ENCODE measurements at regions not wholly inside any gene's neighbourhood (a gene's known extent, or its start where the extent isn't known, plus 50 kb on each side); places are given as distances from the start of the nearest gene placed in this dataset.

- no peak for DNase-seq
Measured at GRCh38 chr15:62878070-62878469, 164.5 kb upstream of the TPM1 start.

DNA sequence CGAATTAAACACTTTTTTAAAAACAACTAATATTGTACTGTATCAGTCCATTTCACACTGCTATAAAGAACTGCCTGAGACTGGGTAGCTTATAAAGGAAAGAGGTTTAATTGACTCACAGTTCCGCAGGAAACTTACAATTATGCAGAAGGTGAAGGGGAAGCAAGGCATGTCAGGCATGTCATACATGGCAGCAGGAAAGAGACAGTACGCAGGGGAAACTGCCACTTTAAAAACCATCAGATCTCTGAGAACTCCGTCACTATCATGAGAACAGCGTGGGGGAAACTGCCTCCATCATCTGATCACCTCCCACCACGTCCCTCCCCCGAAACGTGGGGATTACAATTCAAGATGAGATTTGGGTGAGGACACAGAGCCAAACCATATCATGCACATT lies 162.8 kb upstream of the TPM1 start:
- DNase-seq, result no peak

GRCh38 chr15:62880278-62880677 lies 162.3 kb upstream of the TPM1 start:
- no peak for DNase-seq

DNA sequence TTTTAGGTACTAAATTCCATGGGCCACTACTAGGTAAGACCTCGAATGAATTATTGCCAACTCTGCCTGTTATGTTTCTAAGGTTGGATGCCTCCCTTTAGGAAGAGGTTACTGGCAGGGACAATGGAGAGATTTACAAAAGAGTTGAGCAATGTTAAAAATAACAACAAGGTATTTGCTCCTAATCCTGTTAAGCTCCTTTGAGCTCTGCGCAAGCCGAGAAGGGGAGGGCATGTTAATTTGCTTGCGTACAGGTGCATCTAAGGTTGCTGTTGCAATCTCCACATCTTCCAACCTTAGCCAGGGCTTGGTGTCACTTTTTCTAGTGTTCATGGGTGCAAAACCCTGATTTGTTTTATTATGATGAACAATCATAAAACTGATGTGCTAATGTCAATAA lies 161.5 kb upstream of the TPM1 start:
- DNase-seq, result no peak

DNA sequence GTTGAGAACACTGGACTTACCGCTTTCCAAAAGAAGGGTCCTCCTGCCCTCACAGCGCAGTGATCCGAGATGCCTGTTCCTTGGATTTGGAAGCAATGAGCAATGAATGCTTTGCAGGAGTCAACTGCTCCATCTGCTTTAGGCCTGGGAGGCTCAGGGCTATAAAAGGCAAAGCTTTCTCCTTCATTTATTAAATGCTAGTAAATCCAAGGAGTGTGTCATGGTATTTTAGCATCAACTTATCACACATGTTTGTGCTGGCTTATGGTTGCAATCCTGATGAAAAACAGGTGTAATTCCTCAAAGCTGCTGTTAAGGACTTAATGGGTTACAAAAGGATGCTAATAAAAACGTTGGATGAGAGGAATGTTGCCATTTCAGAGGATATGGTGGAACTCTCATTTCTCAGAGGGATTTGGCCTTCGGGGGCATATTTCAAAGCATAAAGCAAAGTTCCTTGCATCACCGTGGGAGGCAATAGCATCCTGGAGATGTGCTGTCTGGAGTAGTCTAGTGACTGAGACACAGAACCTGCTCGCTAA lies 158.5 kb upstream of the TPM1 start:
- DNase-seq, result no peak

DNA sequence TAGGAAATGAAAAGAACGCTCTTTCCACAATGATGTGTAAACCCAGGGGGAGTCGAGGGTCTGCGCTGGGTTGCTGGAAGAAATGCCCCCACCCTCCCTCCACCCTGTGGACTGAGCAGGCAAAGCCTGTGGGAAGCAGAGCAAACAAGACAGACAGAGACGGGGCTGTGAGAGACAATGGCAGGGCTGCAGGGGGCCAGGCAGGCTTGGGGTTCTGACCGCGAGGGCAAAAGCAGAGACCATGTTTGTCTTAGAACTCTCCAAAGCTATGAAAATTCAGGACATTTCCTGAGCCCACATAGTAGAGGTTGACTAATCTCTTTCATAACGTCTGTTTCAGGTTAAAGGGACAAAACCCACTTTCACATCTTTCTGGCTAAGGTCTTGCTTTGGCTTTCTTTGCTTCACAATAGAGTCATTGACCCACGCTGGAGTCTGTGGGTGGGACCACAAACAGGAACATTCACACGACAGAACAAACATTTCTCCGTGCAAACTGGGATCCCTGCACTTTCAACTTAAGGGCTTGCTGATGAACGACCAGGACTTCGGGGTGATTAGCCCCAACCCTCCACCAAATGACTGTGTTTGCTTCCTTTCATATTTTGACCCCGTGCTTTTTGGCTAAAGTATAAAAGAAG lies 156.0 kb upstream of the TPM1 start:
- no peak for DNase-seq

- DNase-seq, result no peak
Measured at GRCh38 chr15:62887113-62887570, 155.4 kb upstream of the TPM1 start.

- no peak for DNase-seq
Measured at GRCh38 chr15:62888623-62889022, 153.9 kb upstream of the TPM1 start.

DNA sequence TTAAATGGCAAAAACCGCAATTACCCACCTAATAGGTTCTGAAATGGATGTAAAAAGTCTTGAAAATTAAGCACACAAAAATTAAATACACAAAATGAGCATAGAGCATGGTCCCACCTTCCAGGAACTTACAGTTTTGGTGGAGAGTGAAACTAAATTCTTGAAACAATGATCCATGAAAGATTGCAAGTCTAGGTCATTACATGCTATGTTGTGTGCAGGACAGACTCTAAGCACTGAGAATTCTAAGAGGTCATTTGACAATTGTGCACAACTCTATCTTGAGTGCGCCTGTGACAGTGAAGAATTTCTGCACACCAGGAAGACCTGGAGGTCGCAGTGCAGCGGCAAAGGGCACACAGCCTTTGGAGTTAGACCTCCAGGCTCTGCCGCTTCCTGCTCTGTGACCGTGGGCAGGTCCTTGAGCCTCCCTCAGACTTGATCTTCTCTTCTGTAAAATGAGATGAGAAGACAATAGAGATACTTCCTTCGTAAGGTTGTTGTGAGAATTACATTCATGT lies 153.3 kb upstream of the TPM1 start:
- no peak for DNase-seq

GRCh38 chr15:62889734-62890505 lies 152.6 kb upstream of the TPM1 start:
- DNase-seq, result no peak

- DNase-seq, result no peak
Measured at GRCh38 chr15:62894322-62895085, 148.0 kb upstream of the TPM1 start.

DNA sequence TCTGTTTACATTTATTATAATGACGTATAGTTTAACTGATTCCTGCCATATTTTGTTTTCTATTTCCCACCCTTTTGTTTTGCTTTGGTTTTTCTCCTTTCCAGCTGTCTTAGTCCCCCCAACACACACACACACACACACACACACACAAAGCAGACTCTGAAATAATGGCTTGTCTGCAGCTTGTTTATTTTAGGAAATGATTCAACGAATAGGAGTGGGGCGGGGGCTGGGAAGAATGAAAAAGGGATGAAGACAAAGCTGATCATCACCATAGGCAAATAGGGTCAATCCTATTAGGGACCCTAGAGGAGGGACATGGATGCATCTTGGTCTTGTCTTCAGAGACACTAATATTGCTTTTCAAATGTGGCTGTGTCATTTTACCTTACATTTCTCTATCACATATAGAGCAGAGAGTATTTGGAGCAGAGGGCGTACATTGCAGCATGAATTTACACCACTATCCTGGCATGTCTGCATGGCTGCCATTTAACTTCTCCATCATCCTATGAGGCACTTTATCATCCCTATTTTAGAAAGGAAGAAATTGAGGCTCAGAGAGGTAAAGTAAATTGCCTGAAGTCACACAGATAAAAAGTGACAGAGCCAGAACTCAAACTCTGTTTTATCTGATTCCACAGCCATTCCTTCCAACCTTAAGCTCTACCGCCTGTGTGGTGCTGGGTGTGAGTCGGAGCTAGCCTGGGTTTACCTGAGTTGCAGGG lies 147.2 kb upstream of the TPM1 start:
- DNase-seq, result no peak

DNA sequence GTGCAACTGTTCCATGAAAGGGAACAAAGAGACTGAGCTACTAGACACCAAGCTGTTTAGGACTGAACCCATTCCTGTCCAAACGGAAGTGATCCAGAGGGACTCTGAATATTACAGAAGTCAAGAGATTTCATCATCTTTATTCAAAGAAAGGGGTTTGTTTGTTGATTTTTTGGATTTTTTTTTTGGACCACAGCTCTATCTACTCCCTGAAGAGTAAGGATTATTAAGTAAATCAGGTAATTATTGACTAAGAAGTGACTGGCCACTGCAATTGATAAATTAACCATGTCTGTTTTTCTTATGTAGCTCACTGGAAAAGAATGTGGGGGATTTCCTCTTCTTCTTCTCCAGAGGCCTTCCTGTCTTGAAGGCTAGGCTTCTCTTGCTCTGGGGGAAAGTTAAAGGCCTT lies 146.6 kb upstream of the TPM1 start:
- no peak for DNase-seq

GRCh38 chr15:62896380-62896866 lies 146.1 kb upstream of the TPM1 start:
- no peak for DNase-seq

DNA sequence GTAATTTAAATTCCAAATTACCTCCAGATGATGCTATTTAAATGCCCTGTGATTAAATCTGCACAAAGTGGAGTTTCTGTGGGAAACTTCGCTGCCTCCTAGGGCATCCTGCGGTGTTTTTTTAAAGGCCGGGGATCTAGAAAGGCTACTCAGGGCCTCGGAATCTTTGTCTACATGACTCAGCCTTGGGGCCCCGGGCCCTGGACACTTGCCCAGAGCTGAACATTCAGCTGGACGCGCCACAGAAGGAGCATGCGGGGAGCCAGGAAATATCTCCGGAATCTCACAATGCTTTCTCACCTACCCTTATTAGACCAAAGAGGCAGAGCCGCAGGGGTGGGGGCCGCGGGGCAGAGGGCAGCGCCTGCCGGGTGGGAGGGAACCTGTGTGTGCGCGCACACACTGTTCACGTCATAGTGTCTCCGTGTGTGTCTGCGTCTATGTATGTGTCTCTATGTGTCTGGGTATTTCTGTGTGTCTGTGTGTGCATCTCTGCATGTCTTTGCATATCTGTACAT lies 145.5 kb upstream of the TPM1 start:
- DNase-seq, result no peak

GRCh38 chr15:62897634-62898033 lies 144.9 kb upstream of the TPM1 start:
- no peak for DNase-seq

GRCh38 chr15:62899090-62899493 lies 143.5 kb upstream of the TPM1 start:
- no peak for DNase-seq

GRCh38 chr15:62900071-62900802 lies 142.3 kb upstream of the TPM1 start:
- no peak for DNase-seq

GRCh38 chr15:62901087-62901486 lies 141.5 kb upstream of the TPM1 start:
- no peak for DNase-seq

DNA sequence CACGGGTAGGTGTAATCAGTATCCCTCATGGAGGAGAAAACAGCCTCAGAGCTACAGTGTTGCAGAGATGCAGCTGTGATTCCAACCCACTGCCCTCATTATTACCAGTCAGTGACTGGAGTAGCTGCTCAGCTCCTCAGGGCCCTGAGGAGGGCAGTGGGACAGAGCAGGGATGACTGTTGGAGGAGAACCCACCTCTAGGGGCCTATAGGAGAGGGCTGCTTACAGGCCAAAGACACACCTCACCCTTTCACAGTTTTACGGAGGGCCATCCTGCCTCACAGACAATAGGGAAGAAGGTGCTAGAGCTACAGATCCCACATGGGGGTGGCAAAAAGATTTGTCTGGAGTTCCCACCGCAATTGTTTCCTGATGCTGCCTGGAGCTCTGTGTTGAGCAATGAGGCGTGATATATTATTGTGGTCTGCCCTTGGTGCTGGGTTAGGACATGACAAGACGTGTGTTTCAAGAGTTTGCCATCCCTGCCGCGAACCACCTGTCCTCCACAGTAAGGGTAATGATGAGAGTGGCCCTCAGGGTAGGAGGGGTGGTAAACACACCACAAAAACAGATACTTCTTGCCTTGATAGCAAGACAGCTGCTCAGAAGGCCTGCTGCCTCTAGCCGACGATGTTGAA lies 140.5 kb upstream of the TPM1 start:
- DNase-seq, result no peak

GRCh38 chr15:62902821-62903220 lies 139.7 kb upstream of the TPM1 start:
- DNase-seq, result no peak

All from NCI-H1092 (cell line).